Colonic mucosa (tissue), 4 donors: ENCODE measurements at regions not wholly inside any gene's neighbourhood (a gene's known extent, or its start where the extent isn't known, plus 50 kb on each side); places are given as distances from the start of the nearest gene placed in this dataset.

Experiments
- DNase-seq: peaks from one replicate; pipeline ENCODE4 v3.0.0-alpha.2; 2020
- H3K27ac ChIP-seq: fragments of 200-600 bp; one replicate; pipeline ENCODE4 v1.8.0; 2021
- H3K27me3 ChIP-seq: fragments of 200-600 bp; one replicate; pipeline ENCODE4 v1.8.0; 2021
- H3K36me3 ChIP-seq: fragments of 200-600 bp; one replicate; pipeline ENCODE4 v1.8.0; 2021
- H3K4me1 ChIP-seq: fragments of 200-600 bp; one replicate; pipeline ENCODE4 v1.8.0; 2021; ENCODE audit warnings: mild to moderate bottlenecking
- H3K4me3 ChIP-seq: fragments of 200-600 bp; one replicate; pipeline ENCODE4 v1.8.0; 2021
- H3K9ac ChIP-seq, 2 donors: one replicate each; pipeline ENCODE4 v1.7.0; 2013; ENCODE audit warnings: control low read depth in 2 of 2, low read depth in 2 of 2, low read length in 2 of 2
- H3K9me3 ChIP-seq: fragments of 200-600 bp; one replicate; pipeline ENCODE4 v1.8.0; 2021
- CTCF ChIP-seq: fragments of 200-600 bp; IDR thresholded peaks from one replicate; pipeline ENCODE4 v1.8.0; 2022; ENCODE audit warnings: antibody characterized with exemption, mild to moderate bottlenecking
- intact Hi-C: fragments of 100-400 bp; cut with DNase I; formaldehyde crosslinking; loops from one replicate; pipeline ENCODE4 v1.14.1; 2022
- donor health status: healthy.
- donor health status: DM: no; HTN: no; CAD: no.
- donor health status: DM: no; HTN: no; CAD: no.

GRCh38 chr12:22798116-22798515 lies 173.1 kb downstream of the ETNK1 start:
- H3K9me3 ChIP-seq = no peaks in the 10 kb centered on the region
- H3K4me3 ChIP-seq = no peak overlapping the region
- H3K4me1 ChIP-seq = no peaks in the 10 kb centered on the region
- no peaks in the 10 kb centered on the region for H3K36me3 ChIP-seq
- intact Hi-C loops = no loop called here
- TF ChIP-seq CTCF = no peak
- no peaks in the 10 kb centered on the region for H3K27me3 ChIP-seq
- no peak for DNase-seq
- no peak overlapping the region for H3K9ac ChIP-seq
- H3K27ac ChIP-seq = no peak overlapping the region

- Histone ChIP-seq H3K4me3 (no peak overlapping the region), H3K36me3 (no peaks in the 10 kb centered on the region), H3K4me1 (no peaks in the 10 kb centered on the region), H3K9me3 (no peaks in the 10 kb centered on the region), H3K27ac (no peak overlapping the region), H3K9ac (no peak overlapping the region), H3K27me3 (no peaks in the 10 kb centered on the region)
- TF ChIP-seq CTCF = no peak
- intact Hi-C loops = no loop called here
- DNase-seq = no peak
These were observed 174.5 kb downstream of the ETNK1 start for GRCh38 chr12:22799503-22799902.

- Histone ChIP-seq H3K9ac (no peak overlapping the region), H3K9me3 (no peaks in the 10 kb centered on the region), H3K27ac (no peak overlapping the region), H3K4me1 (no peaks in the 10 kb centered on the region), H3K27me3 (no peaks in the 10 kb centered on the region), H3K36me3 (no peaks in the 10 kb centered on the region), H3K4me3 (no peak overlapping the region)
- DNase-seq = no peak
- TF ChIP-seq CTCF = no peak
- intact Hi-C loops = no loop called here
These were observed 175.4 kb downstream of the ETNK1 start for GRCh38 chr12:22800332-22800731.

GRCh38 chr12:22802883-22803630 lies 178.1 kb downstream of the ETNK1 start:
- TF ChIP-seq CTCF = no peak
- H3K4me1 ChIP-seq = no peaks in the 10 kb centered on the region
- intact Hi-C loops = no loop called here
- no peaks in the 10 kb centered on the region for H3K9me3 ChIP-seq
- no peak overlapping the region for H3K27ac ChIP-seq
- no peaks in the 10 kb centered on the region for H3K27me3 ChIP-seq
- no peak overlapping the region for H3K4me3 ChIP-seq
- H3K9ac ChIP-seq = no peak overlapping the region
- H3K36me3 ChIP-seq = no peaks in the 10 kb centered on the region
- no peak for DNase-seq

- intact Hi-C loops = no loop called here
- Histone ChIP-seq H3K4me1 (no peaks in the 10 kb centered on the region), H3K4me3 (no peak overlapping the region), H3K27me3 (no peaks in the 10 kb centered on the region), H3K9ac (no peak overlapping the region), H3K27ac (no peak overlapping the region), H3K9me3 (no peaks in the 10 kb centered on the region), H3K36me3 (no peaks in the 10 kb centered on the region)
- no peak for TF ChIP-seq CTCF
- DNase-seq = no peak
These were observed 178.8 kb downstream of the ETNK1 start for GRCh38 chr12:22803725-22804124.
